ENCODE measurements at regions not wholly inside any gene's neighbourhood (a gene's known extent, or its start where the extent isn't known, plus 50 kb on each side); places are given as distances from the start of the nearest gene placed in this dataset.

- TF ChIP-seq EZH2 (IDR thresholded peaks at IDR 0.05; ENCODE audit: low read length, unreplicated experiment), result no peak
- no peak for TF ChIP-seq EZH2phosphoT487 (IDR thresholded peaks at IDR 0.05; ENCODE audit: borderline replicate concordance, low read length)
- TF ChIP-seq, protein P1, sequence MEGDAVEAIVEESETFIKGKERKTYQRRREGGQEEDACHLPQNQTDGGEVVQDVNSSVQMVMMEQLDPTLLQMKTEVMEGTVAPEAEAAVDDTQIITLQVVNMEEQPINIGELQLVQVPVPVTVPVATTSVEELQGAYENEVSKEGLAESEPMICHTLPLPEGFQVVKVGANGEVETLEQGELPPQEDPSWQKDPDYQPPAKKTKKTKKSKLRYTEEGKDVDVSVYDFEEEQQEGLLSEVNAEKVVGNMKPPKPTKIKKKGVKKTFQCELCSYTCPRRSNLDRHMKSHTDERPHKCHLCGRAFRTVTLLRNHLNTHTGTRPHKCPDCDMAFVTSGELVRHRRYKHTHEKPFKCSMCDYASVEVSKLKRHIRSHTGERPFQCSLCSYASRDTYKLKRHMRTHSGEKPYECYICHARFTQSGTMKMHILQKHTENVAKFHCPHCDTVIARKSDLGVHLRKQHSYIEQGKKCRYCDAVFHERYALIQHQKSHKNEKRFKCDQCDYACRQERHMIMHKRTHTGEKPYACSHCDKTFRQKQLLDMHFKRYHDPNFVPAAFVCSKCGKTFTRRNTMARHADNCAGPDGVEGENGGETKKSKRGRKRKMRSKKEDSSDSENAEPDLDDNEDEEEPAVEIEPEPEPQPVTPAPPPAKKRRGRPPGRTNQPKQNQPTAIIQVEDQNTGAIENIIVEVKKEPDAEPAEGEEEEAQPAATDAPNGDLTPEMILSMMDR (conservative IDR thresholded peaks at IDR 0.05; ENCODE audit: low read depth, low read length), result no peak
- ChIA-PET CTCF (no interaction called here), POLR2A (ENCODE audit: unreplicated experiment) (no interaction called here)
- no peak overlapping the region for H3K27ac ChIP-seq (ENCODE audit: low read length)
- H3K4me3 ChIP-seq (ENCODE audit: low read length), result no peak overlapping the region
- BruUV-seq (replicated peaks), result no TSS peak
- H3K79me2 ChIP-seq (ENCODE audit: low read length), result no peaks in the 10 kb centered on the region
- DNase-seq (no peak), ATAC-seq (no peak)
- no peaks in the 10 kb centered on the region for H3F3A ChIP-seq (ENCODE audit: low read length, unreplicated experiment)
- no peaks in the 10 kb centered on the region for H3K4me1 ChIP-seq (ENCODE audit: insufficient read depth, low read length)
- H3K9me3 ChIP-seq (ENCODE audit: low read length), result no peaks in the 10 kb centered on the region
- H3K4me2 ChIP-seq (ENCODE audit: low read length), result no peak overlapping the region
- no peak overlapping the region for H3K9ac ChIP-seq (ENCODE audit: low read length)
- H3K9me2 ChIP-seq (replicated peaks; ENCODE audit: low read length), result no peaks in the 10 kb centered on the region
- no peaks in the 10 kb centered on the region for H4K20me1 ChIP-seq (ENCODE audit: low read length)
- intact Hi-C loops (cut with micrococcal nuclease), result no loop called here
- H3K36me3 ChIP-seq (ENCODE audit: low read depth, low read length), result no peaks in the 10 kb centered on the region
- no peak overlapping the region for H2AFZ ChIP-seq (ENCODE audit: low read length)
- H3K27me3 ChIP-seq (ENCODE audit: low read length), result no peaks in the 10 kb centered on the region
Measured at GRCh38 chr6:134117409-134117808, 65.0 kb upstream of the SLC2A12 start.

DNA sequence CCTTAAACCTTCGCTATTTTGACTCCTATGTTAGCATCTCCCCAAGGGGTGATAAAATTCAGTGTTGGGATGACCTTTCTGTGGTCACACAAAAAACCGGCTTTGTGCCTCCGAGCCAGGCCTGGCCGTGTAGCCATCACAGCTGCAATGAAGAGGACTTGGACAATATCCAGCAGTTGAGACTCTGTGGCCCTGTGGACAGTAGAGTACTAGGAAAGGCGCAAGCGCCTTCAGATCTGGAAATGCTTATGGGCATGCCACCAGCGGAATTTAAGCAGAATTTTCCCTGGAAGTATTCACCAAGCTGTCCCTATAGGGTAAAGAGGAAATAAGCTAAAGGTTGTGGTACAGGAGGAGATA is 63.3 kb upstream of the SLC2A12 start:
- H4K20me1 ChIP-seq (ENCODE audit: low read length), result no peaks in the 10 kb centered on the region
- TF ChIP-seq EZH2 (IDR thresholded peaks at IDR 0.05; ENCODE audit: low read length, unreplicated experiment), result no peak
- TF ChIP-seq EZH2phosphoT487 (IDR thresholded peaks at IDR 0.05; ENCODE audit: borderline replicate concordance, low read length), result no peak
- TF ChIP-seq, protein P1 (conservative IDR thresholded peaks at IDR 0.05; ENCODE audit: low read depth, low read length), result no peak
- intact Hi-C loops (cut with micrococcal nuclease), result no loop called here
- H3K9me3 ChIP-seq (ENCODE audit: low read length), result no peaks in the 10 kb centered on the region
- ChIA-PET POLR2A (ENCODE audit: unreplicated experiment) (no interaction called here), CTCF (no interaction called here)
- H3K9me2 ChIP-seq (replicated peaks; ENCODE audit: low read length), result no peaks in the 10 kb centered on the region
- no peaks in the 10 kb centered on the region for H3K4me1 ChIP-seq (ENCODE audit: insufficient read depth, low read length)
- no peaks in the 10 kb centered on the region for H3K79me2 ChIP-seq (ENCODE audit: low read length)
- H3K4me2 ChIP-seq (ENCODE audit: low read length), result no peak overlapping the region
- H2AFZ ChIP-seq (ENCODE audit: low read length), result no peak overlapping the region
- no peak for ATAC-seq
- no peak overlapping the region for H3K27ac ChIP-seq (ENCODE audit: low read length)
- DNase-seq, result no peak
- no peaks in the 10 kb centered on the region for H3F3A ChIP-seq (ENCODE audit: low read length, unreplicated experiment)
- H3K36me3 ChIP-seq (ENCODE audit: low read depth, low read length), result peaks cover 3% of the 10 kb centered on the region; the same call in 1 of the 2 replicates
- no TSS peak for BruUV-seq (replicated peaks)
- H3K9ac ChIP-seq (ENCODE audit: low read length), result no peak overlapping the region
- H3K4me3 ChIP-seq (ENCODE audit: low read length), result no peak overlapping the region
- no peaks in the 10 kb centered on the region for H3K27me3 ChIP-seq (ENCODE audit: low read length)

DNA sequence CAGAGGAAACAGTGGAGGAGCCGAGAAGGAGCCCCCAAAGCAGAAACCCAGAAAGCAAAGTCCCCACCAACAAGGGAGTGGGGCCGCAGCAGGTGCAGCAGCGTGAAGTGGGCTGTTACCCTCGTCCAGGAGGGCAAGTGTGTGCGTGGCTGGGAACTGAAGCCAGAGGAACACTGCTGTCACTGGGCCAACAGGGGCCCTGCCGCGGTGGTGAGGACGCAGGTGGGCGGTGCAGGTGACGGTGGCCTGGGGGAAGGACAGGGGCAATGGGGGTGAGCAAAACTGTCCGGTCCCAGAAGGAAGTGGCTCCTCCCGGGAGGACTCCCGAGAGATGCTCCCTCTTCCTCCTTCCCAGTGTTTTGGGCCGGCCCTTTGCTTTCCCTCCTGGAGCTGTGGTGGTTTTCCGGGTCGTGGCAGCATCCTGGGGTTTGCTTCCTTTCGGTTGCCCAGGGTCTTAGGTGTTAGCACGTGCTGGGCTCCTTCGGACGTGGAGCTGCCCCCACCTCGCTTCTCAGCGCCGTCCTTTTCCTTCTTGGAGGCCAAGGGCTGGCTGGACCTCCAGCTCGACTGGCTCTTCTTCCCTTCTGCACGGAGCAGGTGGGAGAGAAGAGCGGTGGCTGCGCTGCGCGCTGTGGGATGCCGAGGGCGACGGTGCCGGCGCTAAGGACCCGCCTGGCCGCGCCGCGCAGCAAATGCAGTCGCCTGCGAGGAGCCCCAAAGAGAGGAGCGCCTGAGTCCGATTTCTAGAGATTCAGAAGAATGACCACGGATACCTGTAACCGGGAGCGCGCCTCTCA is 62.7 kb upstream of the SLC2A12 start:
- H3K27ac ChIP-seq (ENCODE audit: low read length), result no peak overlapping the region
- H3K9me2 ChIP-seq (replicated peaks; ENCODE audit: low read length), result no peaks in the 10 kb centered on the region
- no peaks in the 10 kb centered on the region for H3K27me3 ChIP-seq (ENCODE audit: low read length)
- no peaks in the 10 kb centered on the region for H3K9me3 ChIP-seq (ENCODE audit: low read length)
- no peaks in the 10 kb centered on the region for H4K20me1 ChIP-seq (ENCODE audit: low read length)
- H3K4me1 ChIP-seq (ENCODE audit: insufficient read depth, low read length), result no peaks in the 10 kb centered on the region
- H3K9ac ChIP-seq (ENCODE audit: low read length), result no peak overlapping the region
- intact Hi-C loops (cut with micrococcal nuclease), result no loop called here
- TF ChIP-seq EZH2 (IDR thresholded peaks at IDR 0.05; ENCODE audit: low read length, unreplicated experiment), result no peak
- no peak for TF ChIP-seq EZH2phosphoT487 (IDR thresholded peaks at IDR 0.05; ENCODE audit: borderline replicate concordance, low read length)
- TF ChIP-seq, protein P1 (conservative IDR thresholded peaks at IDR 0.05; ENCODE audit: low read depth, low read length), result no peak
- no peak for DNase-seq
- H3K36me3 ChIP-seq (ENCODE audit: low read depth, low read length), result peaks cover 3% of the 10 kb centered on the region; the same call in 1 of the 2 replicates
- H3K4me3 ChIP-seq (ENCODE audit: low read length), result no peak overlapping the region
- no peaks in the 10 kb centered on the region for H3F3A ChIP-seq (ENCODE audit: low read length, unreplicated experiment)
- no peak overlapping the region for H2AFZ ChIP-seq (ENCODE audit: low read length)
- no peak overlapping the region for H3K4me2 ChIP-seq (ENCODE audit: low read length)
- ChIA-PET POLR2A (ENCODE audit: unreplicated experiment) (no interaction called here), CTCF (no interaction called here)
- H3K79me2 ChIP-seq (ENCODE audit: low read length), result no peaks in the 10 kb centered on the region
- no peak for ATAC-seq
- BruUV-seq (replicated peaks), result no TSS peak
